Kidney (tissue), 13 donors: ENCODE measurements at regions not wholly inside any gene's neighbourhood (a gene's known extent, or its start where the extent isn't known, plus 50 kb on each side); places are given as distances from the start of the nearest gene placed in this dataset.

Experiments used
- DNase-seq, 5 donors: peaks; one replicate each; pipeline ENCODE4 v3.0.0-alpha.2; 2013 to 2020
- FAIRE-seq: peaks from 2 replicates; lab custom pipeline; 2012; peaks lifted over from hg19 to GRCh38; lab: Jason Lieb, UNC
- H3K27ac ChIP-seq, 2 donors: one replicate each; pipeline ENCODE4 v1.7.0; 2013; ENCODE audit warnings: low read depth in 2 of 2, low read length in 2 of 2, inconsistent platforms in 1 of 2
- H3K27me3 ChIP-seq: one replicate; pipeline ENCODE4 v1.7.1; 2013; ENCODE audit warnings: low read length, inconsistent platforms; ENCODE audit not compliant: control insufficient read depth, insufficient read depth
- H3K36me3 ChIP-seq, 3 donors: one replicate each; pipeline versions ENCODE4 v1.7.0 to v1.7.1; 2013; ENCODE audit warnings: low read length in 3 of 3, control low read depth in 1 of 3, inconsistent platforms in 1 of 3; ENCODE audit not compliant: insufficient read depth in 3 of 3, control insufficient read depth in 2 of 3
- H3K4me1 ChIP-seq, 3 donors: one replicate each; pipeline versions ENCODE4 v1.7.0 to v1.7.1; 2013; ENCODE audit warnings: low read length in 3 of 3, inconsistent platforms in 1 of 3, low read depth in 1 of 3; ENCODE audit not compliant: control insufficient read depth in 2 of 3, insufficient read depth in 2 of 3
- H3K4me3 ChIP-seq, 3 donors: one replicate each; pipeline versions ENCODE4 v1.7.0 to v1.8.1; 2013; ENCODE audit warnings: low read length in 3 of 3, control low read depth in 1 of 3, inconsistent platforms in 1 of 3
- H3K9ac ChIP-seq, 3 donors: one replicate each; pipeline versions ENCODE4 v1.7.0 to v1.7.1; 2013; ENCODE audit warnings: low read length in 3 of 3, control low read depth in 1 of 3, inconsistent platforms in 1 of 3
- H3K9me3 ChIP-seq, 3 donors: one replicate each; pipeline versions ENCODE4 v1.7.0 to v1.7.1; 2013; ENCODE audit warnings: low read length in 3 of 3, control low read depth in 1 of 3, inconsistent platforms in 1 of 3; ENCODE audit not compliant: control insufficient read depth in 2 of 3, insufficient read depth in 1 of 3
- intact Hi-C: fragments of 100-400 bp; cut with DNase I; formaldehyde crosslinking; loops from one replicate; pipeline ENCODE4 v1.11.1; 2022
- TF ChIP-seq, protein P1 (sequence below): IDR thresholded peaks from 3 replicates; pipeline ENCODE4 v1.5.1; 2012; ENCODE audit warnings: mild to moderate bottlenecking, moderate library complexity, borderline replicate concordance; ENCODE audit not compliant: insufficient read depth; ENCODE audit errors: extremely low read depth
- donor health status: control.
- donor health status: control.
- donor health status: control.
- donor health status: control.
- donor health status: control.
- donor health status: DM: yes; HTN: yes; CAD: no.
- donor health status: Normal renal cell carcinoma (clear cell type).

DNA sequence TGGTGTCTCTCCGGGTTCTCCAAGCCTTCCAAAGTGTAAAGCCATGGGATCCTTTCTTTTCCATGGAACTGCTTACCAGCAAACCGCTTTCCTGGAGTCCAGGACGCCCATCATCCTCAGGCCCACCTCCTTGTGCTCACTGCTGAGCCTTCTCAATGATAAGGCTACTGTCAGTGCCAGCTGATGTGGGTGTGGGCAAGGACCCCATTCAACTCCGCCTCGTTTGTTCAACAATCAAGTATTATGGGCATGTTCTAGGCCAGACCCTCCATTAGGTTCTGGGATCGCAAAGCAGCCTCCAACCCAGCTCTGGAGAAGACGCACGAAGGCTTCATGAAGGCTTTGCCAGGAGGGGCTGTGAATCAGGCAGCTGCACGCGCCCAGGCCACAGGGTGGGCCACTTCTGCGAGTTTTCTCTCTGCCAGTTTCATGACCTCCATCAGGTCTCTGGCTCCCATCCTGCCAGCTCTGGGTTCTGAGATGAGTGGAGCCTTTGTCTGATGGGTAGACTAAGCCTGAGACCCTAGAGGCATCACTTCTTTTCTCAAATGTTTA is 177.1 kb downstream of the MRPL14 start:
- H3K27me3 ChIP-seq, result no peaks in the 10 kb centered on the region
- H3K9ac ChIP-seq, result no peak overlapping the region
- intact Hi-C loops, result no loop called here
- H3K27ac ChIP-seq, result no peak overlapping the region
- no peaks in the 10 kb centered on the region for H3K36me3 ChIP-seq
- no peaks in the 10 kb centered on the region for H3K9me3 ChIP-seq
- FAIRE-seq, result no peak
- peak in 2 of 5 donors; percentile 17 to 37 for DNase-seq
- TF ChIP-seq, protein P1, sequence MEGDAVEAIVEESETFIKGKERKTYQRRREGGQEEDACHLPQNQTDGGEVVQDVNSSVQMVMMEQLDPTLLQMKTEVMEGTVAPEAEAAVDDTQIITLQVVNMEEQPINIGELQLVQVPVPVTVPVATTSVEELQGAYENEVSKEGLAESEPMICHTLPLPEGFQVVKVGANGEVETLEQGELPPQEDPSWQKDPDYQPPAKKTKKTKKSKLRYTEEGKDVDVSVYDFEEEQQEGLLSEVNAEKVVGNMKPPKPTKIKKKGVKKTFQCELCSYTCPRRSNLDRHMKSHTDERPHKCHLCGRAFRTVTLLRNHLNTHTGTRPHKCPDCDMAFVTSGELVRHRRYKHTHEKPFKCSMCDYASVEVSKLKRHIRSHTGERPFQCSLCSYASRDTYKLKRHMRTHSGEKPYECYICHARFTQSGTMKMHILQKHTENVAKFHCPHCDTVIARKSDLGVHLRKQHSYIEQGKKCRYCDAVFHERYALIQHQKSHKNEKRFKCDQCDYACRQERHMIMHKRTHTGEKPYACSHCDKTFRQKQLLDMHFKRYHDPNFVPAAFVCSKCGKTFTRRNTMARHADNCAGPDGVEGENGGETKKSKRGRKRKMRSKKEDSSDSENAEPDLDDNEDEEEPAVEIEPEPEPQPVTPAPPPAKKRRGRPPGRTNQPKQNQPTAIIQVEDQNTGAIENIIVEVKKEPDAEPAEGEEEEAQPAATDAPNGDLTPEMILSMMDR, result no peak
- no peak overlapping the region for H3K4me3 ChIP-seq
- H3K4me1 ChIP-seq, result peaks cover 0 to 3% (median 0%) of the 10 kb centered on the region in 3 donors

DNA sequence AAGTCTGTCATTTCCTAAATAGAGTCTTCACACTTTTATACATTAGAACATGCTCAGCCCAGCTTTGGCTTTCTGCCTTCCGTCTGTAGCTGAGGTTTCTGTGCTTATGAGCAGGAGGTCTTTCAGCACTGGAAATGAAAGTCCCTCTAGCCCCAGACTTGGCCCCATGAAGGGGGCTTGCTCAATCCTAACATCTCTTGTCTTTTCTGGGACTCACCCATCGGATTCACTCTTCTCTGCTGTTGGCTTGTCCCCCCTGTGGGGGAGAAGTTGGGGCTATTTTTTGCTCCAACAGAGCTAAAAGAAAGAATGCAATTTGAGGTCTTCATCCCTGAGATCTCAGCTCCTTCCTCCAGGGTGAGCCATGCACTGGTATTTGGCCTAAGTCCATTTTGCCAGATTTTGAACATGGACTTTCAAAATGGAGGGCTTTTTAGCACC is 177.7 kb downstream of the MRPL14 start:
- intact Hi-C loops, result no loop called here
- H3K4me1 ChIP-seq, result peaks cover 0 to 3% (median 0%) of the 10 kb centered on the region in 3 donors
- H3K9me3 ChIP-seq, result no peaks in the 10 kb centered on the region
- no peak overlapping the region for H3K4me3 ChIP-seq
- DNase-seq, result peak in 1 of 5 donors; percentile 11
- TF ChIP-seq, protein P1, result no peak
- H3K36me3 ChIP-seq, result no peaks in the 10 kb centered on the region
- no peak overlapping the region for H3K9ac ChIP-seq
- FAIRE-seq, result no peak
- H3K27me3 ChIP-seq, result no peaks in the 10 kb centered on the region
- H3K27ac ChIP-seq, result no peak overlapping the region

DNA sequence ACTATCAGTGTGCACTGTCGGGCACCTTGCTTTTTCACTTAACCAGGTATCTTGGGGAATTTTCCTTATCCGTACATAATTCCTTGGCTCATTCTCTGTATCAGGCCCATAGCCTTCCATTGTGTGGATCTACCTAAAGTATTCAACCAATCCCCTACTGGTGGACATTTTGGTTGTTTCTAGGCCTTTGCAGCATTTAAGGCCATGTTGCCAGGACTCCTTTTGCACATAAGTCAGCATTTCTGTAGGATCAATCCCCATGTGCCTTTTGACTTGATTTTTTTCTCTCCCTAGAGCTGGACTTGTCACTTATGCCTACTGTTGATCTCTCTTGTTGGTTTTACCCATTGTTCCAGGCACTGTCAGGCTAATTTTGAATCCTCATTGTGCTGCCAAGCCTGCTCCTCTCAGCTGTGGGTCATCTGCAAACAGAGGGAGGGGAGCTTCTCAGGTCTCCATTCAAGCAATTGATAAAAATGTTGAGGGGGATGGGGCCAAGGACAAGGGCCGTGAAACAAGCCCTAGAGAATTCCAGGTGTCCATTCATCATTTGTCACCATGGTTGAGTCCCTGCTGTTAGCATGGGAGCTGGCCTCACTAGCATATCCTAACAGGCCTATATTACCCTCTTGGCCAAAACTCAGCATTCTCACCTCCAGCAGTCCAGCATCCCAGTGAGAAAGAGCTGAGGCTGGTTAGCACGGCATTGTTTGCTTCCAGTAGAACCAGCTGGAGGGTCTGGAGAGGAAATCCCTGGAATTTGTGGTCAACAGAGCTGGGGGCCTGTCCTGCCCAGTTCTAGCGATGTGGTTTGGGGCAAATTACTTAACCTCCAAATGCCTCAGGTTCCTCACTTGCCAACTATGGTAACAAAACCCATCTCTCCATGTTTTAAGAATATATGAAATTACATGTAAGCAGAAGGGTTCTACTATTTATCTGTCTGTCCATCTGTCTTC is 178.4 kb downstream of the MRPL14 start:
- Histone ChIP-seq H3K27ac (no peak overlapping the region), H3K9ac (no peak overlapping the region), H3K36me3 (no peaks in the 10 kb centered on the region), H3K4me1 (peaks cover 0 to under 1% (median 0%) of the 10 kb centered on the region in 3 donors), H3K9me3 (no peaks in the 10 kb centered on the region), H3K27me3 (no peaks in the 10 kb centered on the region), H3K4me3 (no peak overlapping the region)
- intact Hi-C loops, result no loop called here
- TF ChIP-seq, protein P1, result no peak
- peak in 1 of 5 donors; percentile 19 for DNase-seq
- FAIRE-seq, result no peak
